HG03565 (cell line): ENCODE measurements at regions not wholly inside any gene's neighbourhood (a gene's known extent, or its start where the extent isn't known, plus 50 kb on each side); places are given as distances from the start of the nearest gene placed in this dataset.

Source experiments
- ATAC-seq: cut with Tn5 transposase; IDR thresholded peaks from one replicate; pipeline ENCODE4 v1.9.1; 2021; ENCODE audit warnings: mild to moderate bottlenecking, moderate library complexity; ENCODE audit not compliant: unreplicated experiment

GRCh38 chr18:79625924-79626561 lies 53.6 kb upstream of the CTDP1 start:
- no peak for ATAC-seq

GRCh38 chr18:79626905-79627749 lies 52.5 kb upstream of the CTDP1 start:
- ATAC-seq: no peak

GRCh38 chr18:79627750-79628294 lies 51.8 kb upstream of the CTDP1 start:
- no peak for ATAC-seq

- ATAC-seq: no peak
These were observed 51.0 kb upstream of the CTDP1 start for GRCh38 chr18:79628416-79629248.

GRCh38 chr18:79629249-79629558 lies 50.4 kb upstream of the CTDP1 start:
- no peak for ATAC-seq

- no peak for ATAC-seq
These were observed 50.0 kb upstream of the CTDP1 start for GRCh38 chr18:79629606-79630005.
